GM21423 (cell line): ENCODE measurements at regions not wholly inside any gene's neighbourhood (a gene's known extent, or its start where the extent isn't known, plus 50 kb on each side); places are given as distances from the start of the nearest gene placed in this dataset.
"Not testable (repeated sequence)": the region's sequence is repeated elsewhere in the genome, so short reads cannot be mapped to it uniquely, and the experiment has no call there.

Experiments used
- ATAC-seq: cut with Tn5 transposase; IDR thresholded peaks from one replicate; pipeline ENCODE4 v1.9.1; 2021; ENCODE audit warnings: mild to moderate bottlenecking, moderate library complexity; ENCODE audit not compliant: unreplicated experiment

- ATAC-seq, result no peak
These were observed 73.0 kb downstream of the GBP6 start for GRCh38 chr1:89436856-89437255.

- ATAC-seq, result not testable (repeated sequence)
These were observed 74.4 kb downstream of the GBP6 start for GRCh38 chr1:89438301-89438700.

- ATAC-seq, result no peak
These were observed 77.1 kb downstream of the GBP6 start for GRCh38 chr1:89440911-89441310.

- no peak for ATAC-seq
These were observed 79.8 kb upstream of the LRRC8B start for GRCh38 chr1:89444791-89445190.

- ATAC-seq, result no peak
These were observed 73.6 kb upstream of the LRRC8B start for GRCh38 chr1:89451011-89451410.

- ATAC-seq, result no peak
These were observed 71.3 kb upstream of the LRRC8B start for GRCh38 chr1:89453123-89453972.

GRCh38 chr1:89454845-89455521 lies 69.6 kb upstream of the LRRC8B start:
- no peak for ATAC-seq

- ATAC-seq, result no peak
These were observed 67.6 kb upstream of the LRRC8B start for GRCh38 chr1:89457046-89457445.

GRCh38 chr1:89459081-89459480 lies 65.5 kb upstream of the LRRC8B start:
- ATAC-seq, result no peak

- no peak for ATAC-seq
These were observed 64.3 kb upstream of the LRRC8B start for GRCh38 chr1:89460325-89460724.

GRCh38 chr1:89462250-89462649 lies 62.4 kb upstream of the LRRC8B start:
- no peak for ATAC-seq

- no peak for ATAC-seq
These were observed 60.6 kb upstream of the LRRC8B start for GRCh38 chr1:89464008-89464407.

GRCh38 chr1:89465201-89465600 lies 59.4 kb upstream of the LRRC8B start:
- peak; percentile 58 for ATAC-seq

GRCh38 chr1:89466307-89466930 lies 58.2 kb upstream of the LRRC8B start:
- no peak for ATAC-seq

- no peak for ATAC-seq
These were observed 52.4 kb upstream of the LRRC8B start for GRCh38 chr1:89472253-89472652.

GRCh38 chr1:89472886-89473417 lies 51.7 kb upstream of the LRRC8B start:
- no peak for ATAC-seq
